Uterus (tissue), 2 donors: ENCODE measurements at regions not wholly inside any gene's neighbourhood (a gene's known extent, or its start where the extent isn't known, plus 50 kb on each side); places are given as distances from the start of the nearest gene placed in this dataset.

ENCODE experiments used
- CTCF ChIP-seq, 4 experiments: fragments of 200-600 bp in 2 of 4; fragments of 450-650 bp in 2 of 4; sonication (generic) in 2 of 4; IDR thresholded peaks; one replicate each; pipeline ENCODE4 v1.5.1; 2016 to 2019; ENCODE audit warnings: antibody characterized with exemption in 4 of 4, mild to moderate bottlenecking in 2 of 4, moderate library complexity in 1 of 4
- POLR2A ChIP-seq, 2 donors: fragments of 450-650 bp; IDR thresholded peaks; one replicate each; pipeline ENCODE4 v1.6.1; 2016; ENCODE audit warnings: antibody characterized with exemption in 2 of 2, mild to moderate bottlenecking in 1 of 2, moderate library complexity in 1 of 2

DNA sequence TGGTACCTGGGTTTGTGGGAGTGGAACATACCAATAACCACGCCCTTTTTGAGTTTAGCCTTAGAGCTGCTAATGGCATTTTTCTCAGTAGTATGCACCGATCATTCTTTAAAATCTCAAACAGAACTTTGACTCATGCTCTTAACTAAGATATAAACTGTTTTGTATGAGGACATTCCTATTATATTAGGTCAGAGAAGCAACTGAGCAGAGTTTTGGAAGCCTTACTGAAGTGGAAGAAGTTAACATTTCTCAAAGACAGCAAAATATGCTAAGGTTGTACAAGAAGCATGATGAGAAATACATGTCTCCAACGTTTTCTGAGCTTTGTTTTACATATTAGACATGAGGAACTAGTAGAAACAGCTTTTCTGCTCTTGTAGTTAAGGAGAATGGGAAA lies 819.2 kb downstream of the FSCB start:
- no peak for TF ChIP-seq CTCF (IDR thresholded peaks at IDR 0.05)
- TF ChIP-seq POLR2A (IDR thresholded peaks at IDR 0.05), result no peak
